ENCODE measurements at regions not wholly inside any gene's neighbourhood (a gene's known extent, or its start where the extent isn't known, plus 50 kb on each side); places are given as distances from the start of the nearest gene placed in this dataset.

GRCh38 chr21:35257413-35257812, 208.3 kb upstream of the RUNX1 start:
- Histone ChIP-seq H3K4me2 (ENCODE audit: unreplicated experiment) (peak overlapping the region; percentile 80), H3K36me3 (ENCODE audit: low read depth) (no peaks in the 10 kb centered on the region), H3K4me3 (peak overlapping the region; percentile 60), H3K27me3 (replicated peaks; ENCODE audit: insufficient read depth) (no peaks in the 10 kb centered on the region), H3K9me2 (ENCODE audit: insufficient read depth) (no peaks in the 10 kb centered on the region), H3K9me3 (ENCODE audit: low read depth) (no peaks in the 10 kb centered on the region), H4K20me1 (ENCODE audit: insufficient read depth) (no peaks in the 10 kb centered on the region), H3K4me1 (ENCODE audit: insufficient read depth) (peaks cover 55% of the 10 kb centered on the region), H3K9ac (peak overlapping the region; percentile 55), H2AFZ (peak overlapping the region; percentile 12; the same call in 1 of the 2 replicates), H3K79me2 (ENCODE audit: insufficient read depth) (no peaks in the 10 kb centered on the region), H3K27ac (peak overlapping the region; percentile 74), H3F3A (ENCODE audit: insufficient read depth) (peaks cover 55% of the 10 kb centered on the region)
- DNase-seq, result peak; percentile 89
- in situ Hi-C loops (cut with MboI), result no loop called here
- TF ChIP-seq EZH2phosphoT487 (IDR thresholded peaks at IDR 0.05; ENCODE audit: insufficient read depth, low read depth), result no peak
- no peak for TF ChIP-seq EZH2 (IDR thresholded peaks at IDR 0.05; ENCODE audit: insufficient read depth, poor library complexity, severe bottlenecking)
- WGBS, 2 experiments (ENCODE audit: low coverage in 1 of 2, low lambda C conversion rate in 2 of 2, missing lambda C conversion rate in 2 of 2), result 0 to 1% methylated on average over 2 of the region's 2 CpGs

- Histone ChIP-seq H3K9me3 (ENCODE audit: low read depth) (no peaks in the 10 kb centered on the region), H2AFZ (peak overlapping the region; percentile 60), H4K20me1 (ENCODE audit: insufficient read depth) (no peaks in the 10 kb centered on the region), H3K4me1 (ENCODE audit: insufficient read depth) (peaks cover 57% of the 10 kb centered on the region), H3F3A (ENCODE audit: insufficient read depth) (peaks cover 59% of the 10 kb centered on the region), H3K9me2 (ENCODE audit: insufficient read depth) (no peaks in the 10 kb centered on the region), H3K9ac (peak overlapping the region; percentile 55), H3K27ac (peak overlapping the region; percentile 74), H3K27me3 (replicated peaks; ENCODE audit: insufficient read depth) (no peaks in the 10 kb centered on the region), H3K4me2 (ENCODE audit: unreplicated experiment) (peak overlapping the region; percentile 80), H3K36me3 (ENCODE audit: low read depth) (no peaks in the 10 kb centered on the region), H3K4me3 (peak overlapping the region; percentile 60), H3K79me2 (ENCODE audit: insufficient read depth) (no peaks in the 10 kb centered on the region)
- peak; percentile 96 for DNase-seq
- in situ Hi-C loops (cut with MboI), result no loop called here
- no peak for TF ChIP-seq EZH2phosphoT487 (IDR thresholded peaks at IDR 0.05; ENCODE audit: insufficient read depth, low read depth)
- TF ChIP-seq EZH2 (IDR thresholded peaks at IDR 0.05; ENCODE audit: insufficient read depth, poor library complexity, severe bottlenecking), result no peak
- 4 to 5% methylated on average over 10 of the region's 10 CpGs for WGBS, 2 experiments (ENCODE audit: low coverage in 1 of 2, low lambda C conversion rate in 2 of 2, missing lambda C conversion rate in 2 of 2)
Observed at GRCh38 chr21:35256468-35256988, 207.4 kb upstream of the RUNX1 start.

GRCh38 chr21:35254765-35255138, 205.7 kb upstream of the RUNX1 start:
- DNase-seq, result peak; percentile 30
- H3K79me2 ChIP-seq (ENCODE audit: insufficient read depth), result no peaks in the 10 kb centered on the region
- peak overlapping the region; percentile 75 for H3K27ac ChIP-seq
- H4K20me1 ChIP-seq (ENCODE audit: insufficient read depth), result no peaks in the 10 kb centered on the region
- H3K9me2 ChIP-seq (ENCODE audit: insufficient read depth), result no peaks in the 10 kb centered on the region
- no peaks in the 10 kb centered on the region for H3K36me3 ChIP-seq (ENCODE audit: low read depth)
- 24 to 33% methylated on average over 2 of the region's 2 CpGs for WGBS, 2 experiments (ENCODE audit: low coverage in 1 of 2, low lambda C conversion rate in 2 of 2, missing lambda C conversion rate in 2 of 2)
- H3K27me3 ChIP-seq (replicated peaks; ENCODE audit: insufficient read depth), result no peaks in the 10 kb centered on the region
- peaks cover 57% of the 10 kb centered on the region for H3K4me1 ChIP-seq (ENCODE audit: insufficient read depth)
- H3K9me3 ChIP-seq (ENCODE audit: low read depth), result no peaks in the 10 kb centered on the region
- H3K4me2 ChIP-seq (ENCODE audit: unreplicated experiment), result peak overlapping the region; percentile 66
- peak overlapping the region; percentile 35 for H3K9ac ChIP-seq
- peak overlapping the region; percentile 64 for H2AFZ ChIP-seq
- in situ Hi-C loops (cut with MboI), result no loop called here
- no peak for TF ChIP-seq EZH2phosphoT487 (IDR thresholded peaks at IDR 0.05; ENCODE audit: insufficient read depth, low read depth)
- TF ChIP-seq EZH2 (IDR thresholded peaks at IDR 0.05; ENCODE audit: insufficient read depth, poor library complexity, severe bottlenecking), result no peak
- peaks cover 59% of the 10 kb centered on the region for H3F3A ChIP-seq (ENCODE audit: insufficient read depth)
- H3K4me3 ChIP-seq, result peak overlapping the region; percentile 1; the same call in 1 of the 2 replicates

- Histone ChIP-seq H3K4me2 (ENCODE audit: unreplicated experiment) (peak overlapping the region; percentile 66), H3K79me2 (ENCODE audit: insufficient read depth) (no peaks in the 10 kb centered on the region), H3K27ac (peak overlapping the region; percentile 75), H3K4me1 (ENCODE audit: insufficient read depth) (peaks cover 57% of the 10 kb centered on the region), H3K4me3 (peak overlapping the region; percentile 28), H3K27me3 (replicated peaks; ENCODE audit: insufficient read depth) (no peaks in the 10 kb centered on the region), H4K20me1 (ENCODE audit: insufficient read depth) (no peaks in the 10 kb centered on the region), H3K9ac (peak overlapping the region; percentile 35), H3K36me3 (ENCODE audit: low read depth) (no peaks in the 10 kb centered on the region), H2AFZ (peak overlapping the region; percentile 64), H3K9me3 (ENCODE audit: low read depth) (no peaks in the 10 kb centered on the region), H3K9me2 (ENCODE audit: insufficient read depth) (no peaks in the 10 kb centered on the region), H3F3A (ENCODE audit: insufficient read depth) (peaks cover 59% of the 10 kb centered on the region)
- in situ Hi-C loops (cut with MboI), result no loop called here
- no peak for TF ChIP-seq EZH2 (IDR thresholded peaks at IDR 0.05; ENCODE audit: insufficient read depth, poor library complexity, severe bottlenecking)
- no peak for TF ChIP-seq EZH2phosphoT487 (IDR thresholded peaks at IDR 0.05; ENCODE audit: insufficient read depth, low read depth)
- WGBS, 2 experiments (ENCODE audit: low coverage in 1 of 2, low lambda C conversion rate in 2 of 2, missing lambda C conversion rate in 2 of 2), result 20 to 21% methylated on average over 12 of the region's 12 CpGs
- DNase-seq, result peak; percentile 83
Observed at GRCh38 chr21:35254006-35254764, 205.1 kb upstream of the RUNX1 start.
